Mesothelial cell of epicardium (in vitro differentiated cells): ENCODE measurements at regions not wholly inside any gene's neighbourhood (a gene's known extent, or its start where the extent isn't known, plus 50 kb on each side); places are given as distances from the start of the nearest gene placed in this dataset.

Source experiments
- DNase-seq, 2 experiments: peaks; one replicate each; pipeline ENCODE4 v3.0.0; 2021; ENCODE audit warnings: low spot score in 2 of 2; ENCODE audit not compliant: unreplicated experiment in 2 of 2
- H3K27ac Mint-ChIP-seq: 2 replicates; pipeline ENCODE4 v1.8.0; 2021; ENCODE audit warnings: mixed read lengths
- H3K27me3 Mint-ChIP-seq: 2 replicates; pipeline ENCODE4 v1.8.0; 2021; ENCODE audit warnings: low read depth, mixed read lengths
- H3K36me3 Mint-ChIP-seq: 2 replicates; pipeline ENCODE4 v1.8.0; 2021; ENCODE audit warnings: mixed read lengths
- H3K4me1 Mint-ChIP-seq: 2 replicates; pipeline ENCODE4 v1.8.0; 2021; ENCODE audit warnings: mixed read lengths
- H3K4me3 Mint-ChIP-seq: 2 replicates; pipeline ENCODE4 v1.8.0; 2021; ENCODE audit warnings: mild to moderate bottlenecking, moderate library complexity, mixed read lengths
- H3K9me3 Mint-ChIP-seq: 2 replicates; pipeline ENCODE4 v1.8.0; 2021; ENCODE audit warnings: mixed read lengths
- CTCF ChIP-seq: fragments of 200-600 bp; sonication (generic); IDR thresholded peaks from one replicate; pipeline ENCODE4 v1.5.0; 2021; ENCODE audit warnings: antibody characterized with exemption; ENCODE audit not compliant: unreplicated experiment

- no peak overlapping the region for H3K27ac Mint-ChIP-seq
- H3K9me3 Mint-ChIP-seq, result no peaks in the 10 kb centered on the region
- H3K36me3 Mint-ChIP-seq, result no peaks in the 10 kb centered on the region
- DNase-seq, result no peak
- H3K4me1 Mint-ChIP-seq, result no peaks in the 10 kb centered on the region
- peaks cover 63% of the 10 kb centered on the region for H3K27me3 Mint-ChIP-seq
- H3K4me3 Mint-ChIP-seq, result no peak overlapping the region
- no peak for TF ChIP-seq CTCF
Measured at GRCh38 chr22:49274754-49275380, 552.8 kb downstream of the BRD1 start.

- TF ChIP-seq CTCF, result no peak
- Mint-ChIP-seq H3K4me3 (no peak overlapping the region), H3K27me3 (peaks cover 69% of the 10 kb centered on the region), H3K36me3 (no peaks in the 10 kb centered on the region), H3K27ac (no peak overlapping the region), H3K4me1 (no peaks in the 10 kb centered on the region), H3K9me3 (no peaks in the 10 kb centered on the region)
- no peak for DNase-seq
Measured at GRCh38 chr22:49272546-49273125, 555.0 kb downstream of the BRD1 start.

- no peaks in the 10 kb centered on the region for H3K4me1 Mint-ChIP-seq
- H3K27ac Mint-ChIP-seq, result no peak overlapping the region
- H3K27me3 Mint-ChIP-seq, result peaks cover 75% of the 10 kb centered on the region
- H3K36me3 Mint-ChIP-seq, result no peaks in the 10 kb centered on the region
- H3K9me3 Mint-ChIP-seq, result no peaks in the 10 kb centered on the region
- no peak overlapping the region for H3K4me3 Mint-ChIP-seq
- TF ChIP-seq CTCF, result no peak
- DNase-seq, result no peak
Measured at GRCh38 chr22:49271831-49272230, 555.8 kb downstream of the BRD1 start.

GRCh38 chr22:49271369-49271727 lies 556.3 kb downstream of the BRD1 start:
- no peak for DNase-seq
- Mint-ChIP-seq H3K27ac (no peak overlapping the region), H3K9me3 (no peaks in the 10 kb centered on the region), H3K4me3 (no peak overlapping the region), H3K36me3 (no peaks in the 10 kb centered on the region), H3K27me3 (peaks cover 78% of the 10 kb centered on the region), H3K4me1 (no peaks in the 10 kb centered on the region)
- no peak for TF ChIP-seq CTCF

GRCh38 chr22:49270595-49271368 lies 556.9 kb downstream of the BRD1 start:
- Mint-ChIP-seq H3K27ac (no peak overlapping the region), H3K4me1 (no peaks in the 10 kb centered on the region), H3K36me3 (no peaks in the 10 kb centered on the region), H3K9me3 (no peaks in the 10 kb centered on the region), H3K27me3 (peaks cover 78% of the 10 kb centered on the region), H3K4me3 (no peak overlapping the region)
- DNase-seq, result no peak
- TF ChIP-seq CTCF, result no peak
